ENCODE measurements at regions not wholly inside any gene's neighbourhood (a gene's known extent, or its start where the extent isn't known, plus 50 kb on each side); places are given as distances from the start of the nearest gene placed in this dataset.

- no peak overlapping the region for H3K27ac Mint-ChIP-seq
- ATAC-seq (no peak), DNase-seq (ENCODE audit: low spot score in 2 of 2) (no peak)
- H3K9me3 Mint-ChIP-seq, result peaks cover 10% of the 10 kb centered on the region in 2 donors
- no peaks in the 10 kb centered on the region for H3K36me3 Mint-ChIP-seq
Observed at GRCh38 chr4:63784822-63785221, 624.4 kb downstream of the TECRL start.

GRCh38 chr4:63777601-63778000, 631.6 kb downstream of the TECRL start:
- Mint-ChIP-seq H3K27ac (no peak overlapping the region), H3K36me3 (no peaks in the 10 kb centered on the region), H3K9me3 (peaks cover 20 to 21% of the 10 kb centered on the region in 2 donors)
- DNase-seq (ENCODE audit: low spot score in 2 of 2) (no peak), ATAC-seq (no peak)

- ATAC-seq, result no peak
- Mint-ChIP-seq H3K9me3 (peaks cover 7 to 9% of the 10 kb centered on the region in 2 donors), H3K36me3 (no peaks in the 10 kb centered on the region)
Observed at GRCh38 chr4:63764400-63764799, 644.9 kb downstream of the TECRL start.

DNA sequence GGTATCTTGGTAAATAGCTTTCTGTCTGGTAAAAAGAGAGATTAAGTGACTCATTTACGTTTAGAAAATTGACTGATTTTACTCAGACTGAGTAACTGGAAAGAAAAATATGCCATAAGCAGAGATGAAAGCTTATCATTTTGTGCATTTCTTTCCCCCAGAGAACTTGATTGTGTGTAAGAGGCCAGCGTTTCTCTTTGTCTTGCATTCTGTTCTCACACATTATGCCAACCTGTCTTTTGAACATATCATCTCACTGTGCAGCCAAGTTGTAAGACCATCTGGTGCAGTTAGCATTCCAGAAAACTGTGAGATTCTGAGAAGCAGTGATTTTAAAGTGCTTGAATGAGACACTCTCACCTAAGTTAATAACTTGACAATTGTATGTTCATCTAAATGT, 651.3 kb downstream of the TECRL start:
- DNase-seq (ENCODE audit: low spot score in 2 of 2) (no peak), ATAC-seq (no peak)
- H3K36me3 Mint-ChIP-seq, result no peaks in the 10 kb centered on the region
- H3K27ac Mint-ChIP-seq, result no peak overlapping the region
- H3K9me3 Mint-ChIP-seq, result peaks cover 9 to 10% of the 10 kb centered on the region in 2 donors

More at GRCh38 chr4:63764400-63764799, 644.9 kb downstream of the TECRL start:
- no peak overlapping the region for H3K27ac Mint-ChIP-seq
- no peak for DNase-seq (ENCODE audit: low spot score in 2 of 2)

- DNase-seq (ENCODE audit: low spot score in 2 of 2), result no peak
- no peak for ATAC-seq
- Mint-ChIP-seq H3K36me3 (peaks cover 0 to 4% of the 10 kb centered on the region in 2 donors), H3K9me3 (peaks cover 5 to 6% of the 10 kb centered on the region in 2 donors), H3K27ac (no peak overlapping the region)
Observed at GRCh38 chr4:63742882-63743281, 666.4 kb downstream of the TECRL start.

DNA sequence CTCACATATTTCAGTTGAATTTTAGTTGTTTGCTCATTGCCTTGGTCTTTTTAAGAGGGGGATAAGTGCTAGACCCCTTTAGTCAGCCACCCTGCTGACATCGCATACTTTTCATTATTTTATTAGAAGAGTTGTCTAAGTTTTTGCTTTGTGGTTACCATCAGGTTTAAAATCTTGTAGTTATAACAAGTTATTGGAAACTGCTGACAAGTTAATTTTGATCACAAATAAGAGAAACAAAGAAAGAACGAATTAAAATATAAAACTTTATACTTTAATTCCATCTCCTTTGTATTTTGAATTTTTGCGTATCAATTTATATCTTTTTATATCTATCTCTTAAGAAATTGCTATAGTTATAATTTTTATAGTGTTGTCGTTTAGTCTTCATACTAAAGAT, 679.7 kb downstream of the TECRL start:
- ATAC-seq (no peak), DNase-seq (ENCODE audit: low spot score in 2 of 2) (no peak)
- Mint-ChIP-seq H3K36me3 (no peaks in the 10 kb centered on the region), H3K27ac (no peak overlapping the region), H3K9me3 (peaks cover 17 to 23% of the 10 kb centered on the region in 2 donors)

GRCh38 chr4:63728480-63729177, 680.6 kb downstream of the TECRL start:
- Mint-ChIP-seq H3K9me3 (peaks cover 17 to 24% of the 10 kb centered on the region in 2 donors), H3K36me3 (no peaks in the 10 kb centered on the region), H3K27ac (no peak overlapping the region)
- DNase-seq (ENCODE audit: low spot score in 2 of 2) (no peak), ATAC-seq (no peak)

- no peak for DNase-seq (ENCODE audit: low spot score in 2 of 2)
- Mint-ChIP-seq H3K27ac (no peak overlapping the region), H3K9me3 (peaks cover 13 to 21% of the 10 kb centered on the region in 2 donors), H3K36me3 (no peaks in the 10 kb centered on the region)
- ATAC-seq, result no peak
Observed at GRCh38 chr4:63717384-63717783, 691.9 kb downstream of the TECRL start.

- Mint-ChIP-seq H3K36me3 (no peaks in the 10 kb centered on the region), H3K27ac (no peak overlapping the region), H3K9me3 (peaks cover 0 to under 1% of the 10 kb centered on the region in 2 donors)
- no peak for ATAC-seq
- DNase-seq (ENCODE audit: low spot score in 2 of 2), result no peak
Observed at GRCh38 chr4:63708661-63709060, 700.6 kb downstream of the TECRL start.

GRCh38 chr4:63700569-63700968, 708.7 kb downstream of the TECRL start:
- DNase-seq (ENCODE audit: low spot score in 2 of 2) (no peak), ATAC-seq (no peak)
- Mint-ChIP-seq H3K36me3 (peaks cover 0 to 5% of the 10 kb centered on the region in 2 donors), H3K9me3 (peaks cover 4 to 7% of the 10 kb centered on the region in 2 donors), H3K27ac (no peak overlapping the region)

- H3K9me3 Mint-ChIP-seq, result peaks cover 10 to 20% of the 10 kb centered on the region in 2 donors
- H3K36me3 Mint-ChIP-seq, result peaks cover 0 to 3% of the 10 kb centered on the region in 2 donors
- ATAC-seq, result no peak
- no peak for DNase-seq (ENCODE audit: low spot score in 2 of 2)
- no peak overlapping the region for H3K27ac Mint-ChIP-seq
Observed at GRCh38 chr4:63693321-63693720, 715.9 kb downstream of the TECRL start.

GRCh38 chr4:63678358-63678931, 730.8 kb downstream of the TECRL start:
- no peak overlapping the region for H3K27ac Mint-ChIP-seq
- DNase-seq (ENCODE audit: low spot score in 2 of 2), result no peak
- no peak for ATAC-seq
- no peaks in the 10 kb centered on the region for H3K36me3 Mint-ChIP-seq
- H3K9me3 Mint-ChIP-seq, result peaks cover 0 to 3% of the 10 kb centered on the region in 2 donors

DNA sequence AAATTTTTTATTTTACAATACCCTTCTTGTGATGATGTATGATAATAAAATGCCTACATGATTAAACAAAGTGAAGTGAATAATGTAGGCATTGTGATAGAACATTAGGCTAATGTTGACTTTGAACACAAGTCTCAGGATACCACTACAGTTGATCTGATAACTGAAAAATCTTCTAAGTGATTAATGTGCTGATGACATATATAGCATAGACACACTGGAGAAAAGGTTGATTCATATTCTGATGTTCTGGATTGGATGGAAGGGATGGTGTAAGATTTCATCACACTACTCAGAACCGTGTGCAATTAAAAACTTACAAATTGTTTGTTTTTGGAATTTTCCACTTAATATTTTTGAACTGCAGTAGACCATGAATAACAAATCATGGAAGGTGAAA, 738.5 kb downstream of the TECRL start:
- no peak for DNase-seq (ENCODE audit: low spot score in 2 of 2)
- Mint-ChIP-seq H3K9me3 (peaks cover 6 to 16% of the 10 kb centered on the region in 2 donors), H3K36me3 (no peaks in the 10 kb centered on the region), H3K27ac (no peak overlapping the region)
- no peak for ATAC-seq

- DNase-seq (ENCODE audit: low spot score in 2 of 2) (no peak), ATAC-seq (no peak)
- Mint-ChIP-seq H3K27ac (no peak overlapping the region), H3K9me3 (peaks cover 11 to 20% of the 10 kb centered on the region in 2 donors), H3K36me3 (no peaks in the 10 kb centered on the region)
Observed at GRCh38 chr4:63663870-63664269, 745.4 kb downstream of the TECRL start.

DNA sequence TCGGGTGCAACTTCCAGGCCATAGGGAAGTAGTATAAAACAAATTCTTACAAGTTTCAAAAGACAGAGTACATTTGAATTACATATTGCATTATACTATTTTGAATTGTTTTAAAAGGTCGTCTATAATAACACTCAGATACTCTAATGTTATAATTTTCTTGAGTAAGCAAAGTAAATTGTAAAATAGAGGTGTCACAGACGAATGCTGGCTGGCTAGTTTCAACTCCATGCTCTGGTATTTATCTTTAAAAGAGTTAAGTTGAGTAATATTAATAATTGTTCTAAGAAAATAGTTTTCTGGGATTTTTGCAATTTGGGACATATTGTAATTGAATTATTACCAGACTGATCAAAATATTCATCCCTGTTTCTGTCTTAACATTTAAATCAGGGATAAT, 764.9 kb downstream of the TECRL start:
- Mint-ChIP-seq H3K27ac (no peak overlapping the region), H3K36me3 (no peaks in the 10 kb centered on the region), H3K9me3 (peaks cover 0 to 8% of the 10 kb centered on the region in 2 donors)
- DNase-seq (ENCODE audit: low spot score in 2 of 2), result no peak
- no peak for ATAC-seq

DNA sequence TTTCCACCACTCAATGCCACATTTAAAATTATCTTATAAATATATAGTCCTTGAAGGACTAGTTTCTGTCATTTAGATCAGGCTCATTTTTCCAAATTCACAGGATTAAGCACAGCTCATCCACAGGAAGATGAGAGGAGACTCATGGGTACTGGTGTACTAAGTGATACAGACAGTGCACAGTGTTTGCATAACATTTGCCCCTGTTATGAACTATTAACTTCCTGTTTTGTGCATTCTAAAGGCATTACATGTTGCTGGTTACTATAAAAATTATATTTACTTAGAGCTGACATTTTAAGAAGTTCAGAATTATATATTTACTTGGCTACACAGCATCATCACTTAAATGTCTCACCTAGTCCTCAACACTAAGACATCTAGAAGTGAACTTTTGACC, 772.0 kb downstream of the TECRL start:
- Mint-ChIP-seq H3K27ac (no peak overlapping the region), H3K36me3 (no peaks in the 10 kb centered on the region), H3K9me3 (peaks cover 5 to 17% of the 10 kb centered on the region in 2 donors)
- no peak for ATAC-seq
- no peak for DNase-seq (ENCODE audit: low spot score in 2 of 2)

- DNase-seq (ENCODE audit: low spot score in 2 of 2) (no peak), ATAC-seq (no peak)
- H3K27ac Mint-ChIP-seq, result no peak overlapping the region
- H3K36me3 Mint-ChIP-seq, result no peaks in the 10 kb centered on the region
- peaks cover 5 to 26% of the 10 kb centered on the region in 2 donors for H3K9me3 Mint-ChIP-seq
Observed at GRCh38 chr4:63632858-63633257, 776.4 kb downstream of the TECRL start.

DNA sequence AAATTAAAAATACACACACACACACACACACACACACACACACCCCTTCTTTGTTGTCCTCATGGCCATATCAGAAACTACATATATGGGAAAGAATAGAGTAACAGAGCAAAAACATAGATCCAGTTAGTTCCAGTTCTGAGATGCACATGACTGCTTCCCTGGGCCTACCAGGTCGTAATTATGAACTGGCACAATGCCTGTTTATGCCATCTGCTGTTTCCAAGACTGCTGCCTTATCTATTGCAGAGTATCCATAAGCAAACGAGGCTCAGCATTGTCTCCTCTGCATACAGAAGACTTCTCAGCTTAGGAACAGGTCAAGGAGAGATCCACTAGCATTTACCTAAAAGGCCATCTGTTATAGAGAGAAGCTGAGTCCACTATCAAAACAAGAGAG, 789.0 kb downstream of the TECRL start:
- Mint-ChIP-seq H3K9me3 (peaks cover 11 to 18% of the 10 kb centered on the region in 2 donors), H3K27ac (no peak overlapping the region), H3K36me3 (no peaks in the 10 kb centered on the region)
- ATAC-seq (no peak), DNase-seq (ENCODE audit: low spot score in 2 of 2) (no peak)

All from activated naive CD4-positive, alpha-beta T cell treated with anti-CD3 and anti-CD28 coated beads, Interleukin-2, amount 50 U/mL, for 72 hours (primary cell).